Dedifferentiated amniotic fluid mesenchymal stem cell (primary cell): ENCODE measurements at regions not wholly inside any gene's neighbourhood (a gene's known extent, or its start where the extent isn't known, plus 50 kb on each side); places are given as distances from the start of the nearest gene placed in this dataset.

Experiments
- DNase-seq: peaks from one replicate; pipeline ENCODE4 v3.0.0-alpha.2; 2016; ENCODE audit errors: extremely low spot score

DNA sequence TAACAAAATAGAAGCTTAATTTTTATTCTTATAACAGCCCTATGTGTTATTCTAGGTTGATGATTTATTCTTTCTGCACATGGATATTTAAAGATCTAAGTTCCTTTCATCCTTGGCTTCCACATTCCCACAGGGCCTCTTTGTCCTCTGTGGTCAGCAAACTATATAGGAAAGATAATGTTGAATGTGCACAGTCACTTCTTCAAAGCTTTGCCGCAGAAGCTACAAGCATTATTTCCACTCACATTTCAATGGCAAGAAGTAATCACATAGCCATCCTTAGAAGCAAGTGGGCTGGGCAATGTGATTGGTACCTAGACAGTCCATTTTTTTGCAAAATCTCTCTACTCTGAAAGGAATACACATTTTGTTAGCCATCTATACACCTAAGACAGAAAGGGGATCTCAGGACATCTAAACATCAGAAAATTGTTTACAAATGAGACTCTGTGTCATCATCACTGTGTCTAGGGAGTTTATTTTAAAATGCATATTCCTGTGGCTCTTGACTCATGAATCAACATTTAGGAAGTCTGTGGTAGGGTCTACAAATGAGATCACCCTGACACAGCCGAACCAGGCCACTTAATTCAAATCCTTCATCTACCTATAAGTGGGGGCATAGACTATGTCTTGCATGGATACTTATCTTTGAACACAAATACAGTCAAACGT is 1060.5 kb downstream of the XPNPEP1 start:
- no peak for DNase-seq

DNA sequence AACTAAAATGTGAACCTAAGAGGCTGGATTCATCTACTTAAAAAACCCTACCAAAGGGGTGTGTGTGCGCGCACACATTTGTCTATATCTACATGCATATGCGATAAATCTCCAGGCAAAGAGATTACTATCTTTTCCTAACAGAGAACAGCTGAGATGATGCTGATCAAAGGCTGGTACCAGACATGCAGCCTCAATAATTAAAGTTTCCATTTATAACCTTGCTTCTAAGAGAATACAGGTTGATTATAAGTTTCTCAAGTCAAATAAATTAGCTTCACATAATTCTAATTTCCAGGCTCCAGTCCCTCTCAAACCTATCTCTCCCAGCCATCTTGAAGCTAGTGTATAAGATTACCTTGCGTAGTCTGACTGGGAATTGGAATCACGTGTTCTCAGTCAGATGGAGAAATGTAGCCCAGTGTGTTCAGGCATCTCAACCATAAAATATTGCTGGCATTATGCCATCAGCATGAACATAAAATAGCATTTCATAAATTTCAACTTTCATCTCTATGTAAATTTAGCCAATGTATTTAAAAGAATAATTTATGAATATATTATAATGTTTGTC is 1062.0 kb downstream of the XPNPEP1 start:
- DNase-seq: no peak

DNA sequence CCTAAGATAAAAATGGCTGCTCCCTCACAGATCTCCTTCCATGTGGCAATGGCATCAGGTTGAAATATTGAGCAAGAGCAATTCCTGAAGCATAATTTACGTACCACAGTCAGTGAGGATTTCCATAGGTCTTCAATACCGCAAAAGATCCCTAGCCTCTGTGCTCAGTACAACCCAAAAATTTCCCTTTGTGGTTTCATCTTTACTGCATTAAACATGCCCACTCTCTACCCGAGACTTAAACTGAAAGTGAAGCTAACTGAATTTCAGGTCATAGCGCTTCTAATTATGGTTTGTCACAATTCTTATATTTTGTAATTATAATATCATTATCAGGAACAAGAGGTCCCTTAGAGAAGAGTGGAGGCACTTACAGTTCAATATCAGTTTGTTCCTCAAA is 1071.1 kb downstream of the XPNPEP1 start:
- DNase-seq: no peak

DNA sequence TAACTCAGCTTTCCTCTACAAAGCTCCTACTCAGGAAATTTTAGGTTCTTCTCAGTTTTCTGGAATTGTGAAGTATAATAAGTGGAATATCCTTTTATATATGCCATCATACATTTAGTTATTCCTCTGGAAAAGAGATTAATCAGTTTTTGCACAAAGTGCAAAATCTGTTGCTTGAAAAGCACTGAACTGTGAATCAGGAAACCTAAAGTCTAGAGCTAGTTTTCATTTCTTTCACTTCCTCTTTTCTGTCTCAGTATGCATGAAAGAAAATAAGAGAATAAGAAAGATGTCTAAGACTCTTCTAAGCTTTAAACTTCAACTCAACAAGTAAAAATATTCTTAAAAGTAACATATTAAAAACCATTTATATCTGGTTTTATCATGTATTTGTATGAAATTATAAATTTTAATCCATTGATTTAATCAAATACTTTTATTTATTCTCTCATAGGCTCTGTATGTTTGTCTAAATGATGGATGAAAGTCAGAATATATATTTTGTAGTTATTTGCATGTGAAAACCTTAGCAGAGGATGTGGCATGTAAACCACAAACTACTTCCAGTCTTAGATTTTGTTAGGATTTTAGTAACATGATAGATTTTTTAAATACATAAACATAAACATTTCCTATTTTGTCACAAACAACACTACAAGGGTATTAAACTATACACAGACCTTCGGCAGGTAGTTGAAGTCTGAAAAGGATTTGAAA is 1073.0 kb downstream of the XPNPEP1 start:
- no peak for DNase-seq

DNA sequence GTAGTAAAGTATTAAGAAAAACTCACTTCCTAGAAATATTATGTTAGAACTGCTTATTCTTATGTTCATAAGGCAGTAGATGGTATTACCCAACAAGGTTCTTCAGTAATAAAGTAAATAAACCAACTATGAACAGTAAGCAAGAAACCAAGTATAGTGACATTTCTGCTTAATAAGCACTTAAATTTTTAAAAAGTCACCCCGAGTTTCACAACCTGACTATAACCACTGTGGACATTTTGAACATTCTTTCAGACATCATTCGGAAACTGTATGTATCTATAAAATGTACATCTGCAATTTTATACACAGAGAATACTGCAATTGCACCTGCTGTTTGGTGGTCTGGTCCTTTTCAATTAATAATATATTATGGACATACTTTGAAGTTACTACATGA is 1073.6 kb downstream of the XPNPEP1 start:
- DNase-seq: no peak

DNA sequence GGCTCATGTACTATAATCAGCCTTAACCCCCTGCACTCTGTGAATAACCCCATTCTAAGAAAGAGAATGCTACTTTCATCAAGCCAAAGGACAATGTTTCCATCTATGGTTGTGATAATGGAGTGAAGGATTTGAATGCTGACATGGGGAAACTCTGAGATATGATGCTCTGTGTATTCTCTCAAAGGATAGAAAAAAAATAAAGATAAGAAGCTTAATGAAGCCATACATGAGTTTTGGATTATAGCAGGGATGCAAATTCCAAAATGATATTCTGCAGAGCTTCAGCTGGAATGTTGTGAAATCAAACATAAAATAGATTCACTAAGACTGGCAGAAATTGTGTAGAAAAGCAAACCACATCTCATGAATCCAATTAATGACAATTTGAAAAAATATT is 1074.1 kb downstream of the XPNPEP1 start:
- DNase-seq: no peak

DNA sequence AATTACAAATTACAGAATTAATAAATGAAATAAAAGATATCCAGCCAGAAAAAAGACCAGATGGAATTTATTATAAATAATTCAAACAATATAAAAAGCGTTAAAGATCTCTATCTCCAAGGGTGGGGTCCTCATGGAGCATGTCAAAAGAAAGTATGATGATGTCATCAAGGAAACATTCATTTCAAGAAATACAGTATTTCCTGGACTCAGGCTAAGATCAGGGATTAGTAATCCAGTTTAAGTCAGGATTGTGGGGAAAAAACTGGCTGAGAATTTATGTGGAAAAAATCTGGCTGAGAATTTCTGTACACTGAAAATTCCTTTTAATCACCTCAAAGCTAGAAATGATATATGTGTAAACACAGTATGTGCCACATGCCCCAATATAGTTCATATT is 1075.3 kb downstream of the XPNPEP1 start:
- no peak for DNase-seq

DNA sequence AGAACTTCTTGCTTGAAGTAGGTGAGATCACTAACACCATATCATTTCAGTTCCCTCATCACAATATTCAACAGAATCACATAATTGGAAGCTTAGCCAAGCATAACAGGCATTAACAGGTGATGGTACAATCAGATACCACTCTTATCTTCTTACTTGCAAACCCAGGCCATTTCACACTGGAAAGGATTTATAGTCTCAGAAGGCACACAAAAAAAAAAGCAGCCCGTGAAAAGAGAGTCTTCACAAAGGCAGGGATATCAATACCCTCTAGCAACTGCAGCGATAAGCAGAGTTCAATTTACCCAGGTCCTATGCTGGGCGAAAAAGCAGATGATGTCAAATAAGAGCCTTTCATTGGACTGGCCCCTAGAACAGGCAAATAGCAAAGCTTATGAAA is 1082.4 kb downstream of the XPNPEP1 start:
- DNase-seq: no peak

DNA sequence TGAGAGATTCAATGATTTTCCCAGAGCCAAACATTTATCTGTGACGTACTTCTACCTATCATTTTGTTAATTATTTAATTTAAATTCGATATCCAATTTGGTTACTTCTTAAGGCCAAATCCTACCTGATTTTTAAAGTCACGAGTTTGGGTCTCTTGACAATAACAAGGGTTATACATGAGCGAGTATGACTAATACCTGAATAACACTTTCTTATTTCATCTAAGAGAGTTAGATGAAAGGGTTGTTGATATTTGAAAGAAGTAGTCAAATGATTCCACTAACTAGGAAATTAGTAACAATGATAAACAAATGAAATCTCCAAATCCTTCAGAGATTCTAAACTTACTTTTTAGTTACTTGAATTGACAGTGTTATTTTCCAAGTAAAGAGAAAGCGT is 1086.9 kb downstream of the XPNPEP1 start:
- DNase-seq: no peak

DNA sequence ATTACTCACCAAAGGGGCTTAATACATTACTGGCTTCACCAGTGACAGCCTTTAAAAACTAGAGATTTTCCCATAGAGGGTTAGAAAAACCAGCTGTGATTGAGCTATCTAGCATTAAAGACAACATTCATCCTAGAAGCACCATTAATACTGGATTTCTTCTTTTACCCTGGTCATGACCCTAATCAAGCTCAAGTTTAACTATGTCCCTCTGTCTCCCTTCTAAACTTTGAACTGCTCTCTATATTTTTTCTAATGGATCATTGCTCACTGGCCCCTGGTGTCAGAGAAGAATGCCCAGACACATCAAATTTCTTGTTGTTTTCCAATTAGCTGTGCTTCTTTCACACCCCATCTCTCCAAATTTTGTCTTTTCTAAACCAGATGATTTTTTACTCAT is 1101.3 kb downstream of the XPNPEP1 start:
- DNase-seq: no peak

DNA sequence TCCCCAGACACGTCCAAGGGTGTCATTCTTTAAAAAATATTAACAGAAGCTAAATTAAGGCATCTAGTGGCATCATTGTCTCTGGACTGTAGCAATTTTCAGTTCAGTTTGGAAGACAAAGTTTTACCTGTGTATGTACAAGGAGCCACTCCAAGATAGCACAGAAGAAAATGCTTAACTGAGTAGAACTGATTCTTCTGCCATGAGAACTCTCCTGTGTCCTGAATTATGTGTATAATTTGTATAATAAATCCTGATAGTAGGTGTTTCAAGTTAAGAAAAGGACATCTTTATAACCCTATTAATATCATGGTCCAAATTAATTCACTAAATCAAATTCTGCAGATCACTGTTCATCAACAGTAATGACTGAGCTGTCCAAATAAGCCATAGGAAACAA is 1104.0 kb downstream of the XPNPEP1 start:
- DNase-seq: no peak

DNA sequence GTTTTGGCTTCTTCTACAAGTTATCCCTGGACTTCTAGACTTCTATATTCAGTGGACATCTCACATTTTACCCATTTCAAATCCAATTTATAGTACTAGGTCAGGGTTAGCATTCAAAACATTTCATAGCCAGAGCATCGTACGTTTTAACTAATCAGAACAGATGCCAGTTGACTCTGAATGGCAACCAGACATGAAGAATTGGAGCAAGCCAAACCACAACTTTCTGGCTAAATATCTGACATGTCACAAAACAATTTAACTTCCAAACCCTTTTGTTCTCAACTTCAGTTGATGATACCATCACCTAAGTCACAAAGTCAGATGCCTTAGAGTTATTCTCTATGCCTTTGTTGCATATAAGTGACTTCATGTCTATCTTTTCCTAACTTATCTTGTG is 1105.7 kb downstream of the XPNPEP1 start:
- DNase-seq: no peak

DNA sequence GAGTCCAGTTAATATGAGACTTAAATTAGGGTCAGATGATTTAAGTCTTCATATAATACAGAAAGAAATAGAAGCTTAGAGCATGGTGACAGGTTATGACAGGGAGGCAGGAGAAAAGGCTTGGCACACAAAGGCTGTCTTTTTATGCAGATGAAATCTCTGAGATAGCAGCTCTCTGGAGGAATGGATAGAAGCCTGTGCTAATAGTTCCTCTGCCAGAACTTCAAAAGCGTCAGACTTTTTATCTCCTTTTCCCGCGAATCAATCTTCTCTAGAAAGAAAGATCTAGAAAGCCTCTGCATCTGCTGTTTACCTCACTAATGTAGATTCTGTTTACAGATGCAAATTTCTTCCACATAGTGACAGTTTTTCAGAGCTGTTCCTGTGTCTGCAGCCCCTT is 1106.2 kb downstream of the XPNPEP1 start:
- DNase-seq: no peak

DNA sequence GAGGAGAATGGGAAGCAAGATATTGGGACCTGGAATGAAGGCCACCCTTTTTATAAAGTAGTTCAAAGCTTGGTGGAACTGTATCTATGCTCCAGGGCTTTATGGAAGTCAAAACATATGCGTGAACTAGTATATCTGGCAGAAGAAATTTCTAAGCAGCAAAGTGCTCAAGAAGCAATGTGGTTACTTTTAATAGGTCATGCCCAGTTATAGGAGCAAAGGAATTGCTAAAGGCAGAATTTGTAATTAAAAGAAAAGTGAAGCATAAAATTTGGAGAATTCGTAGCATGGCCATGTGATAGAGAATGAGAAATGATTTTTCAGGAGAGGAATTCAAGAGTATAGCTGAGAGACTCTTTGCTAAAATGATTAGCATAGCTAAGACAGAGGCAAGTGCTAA is 1110.4 kb downstream of the XPNPEP1 start:
- no peak for DNase-seq

DNA sequence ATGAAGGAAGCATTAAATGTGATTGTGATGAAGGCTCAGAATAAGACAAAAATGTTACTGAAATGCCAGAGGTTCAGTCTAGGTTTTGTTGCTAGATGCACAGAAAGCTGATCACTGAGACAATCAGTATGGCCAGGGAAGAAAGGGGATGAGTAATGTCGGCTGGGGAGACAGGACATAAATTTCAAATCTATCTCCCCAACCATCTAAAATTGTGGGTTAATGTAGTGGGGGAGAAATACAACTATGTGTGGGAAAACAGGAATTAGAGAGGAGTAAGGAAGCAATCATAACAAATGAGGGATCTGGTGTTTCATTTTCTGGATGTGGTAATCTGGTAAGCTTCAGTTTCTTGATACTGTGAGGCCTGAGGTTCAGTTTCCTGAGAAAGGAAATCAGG is 1111.0 kb downstream of the XPNPEP1 start:
- DNase-seq: no peak

DNA sequence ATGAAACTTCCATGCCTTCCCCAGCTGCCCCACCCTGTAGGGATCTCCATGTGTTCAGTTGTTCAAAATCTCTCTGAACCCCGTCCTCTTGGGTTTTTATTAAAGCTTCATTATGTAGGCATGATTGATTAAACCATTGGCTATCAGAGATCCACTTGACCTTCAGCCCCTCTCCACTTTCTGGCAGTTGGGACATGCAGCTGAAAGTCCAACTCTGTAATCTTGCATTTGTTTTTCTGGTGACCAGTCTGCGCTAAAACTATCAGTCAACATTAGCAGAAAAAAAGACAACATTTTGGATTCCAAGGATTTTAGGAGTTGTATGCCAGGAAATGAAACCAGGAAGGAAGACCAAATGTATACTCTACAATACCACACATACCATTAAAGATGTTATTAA is 1115.1 kb downstream of the XPNPEP1 start:
- DNase-seq: no peak

DNA sequence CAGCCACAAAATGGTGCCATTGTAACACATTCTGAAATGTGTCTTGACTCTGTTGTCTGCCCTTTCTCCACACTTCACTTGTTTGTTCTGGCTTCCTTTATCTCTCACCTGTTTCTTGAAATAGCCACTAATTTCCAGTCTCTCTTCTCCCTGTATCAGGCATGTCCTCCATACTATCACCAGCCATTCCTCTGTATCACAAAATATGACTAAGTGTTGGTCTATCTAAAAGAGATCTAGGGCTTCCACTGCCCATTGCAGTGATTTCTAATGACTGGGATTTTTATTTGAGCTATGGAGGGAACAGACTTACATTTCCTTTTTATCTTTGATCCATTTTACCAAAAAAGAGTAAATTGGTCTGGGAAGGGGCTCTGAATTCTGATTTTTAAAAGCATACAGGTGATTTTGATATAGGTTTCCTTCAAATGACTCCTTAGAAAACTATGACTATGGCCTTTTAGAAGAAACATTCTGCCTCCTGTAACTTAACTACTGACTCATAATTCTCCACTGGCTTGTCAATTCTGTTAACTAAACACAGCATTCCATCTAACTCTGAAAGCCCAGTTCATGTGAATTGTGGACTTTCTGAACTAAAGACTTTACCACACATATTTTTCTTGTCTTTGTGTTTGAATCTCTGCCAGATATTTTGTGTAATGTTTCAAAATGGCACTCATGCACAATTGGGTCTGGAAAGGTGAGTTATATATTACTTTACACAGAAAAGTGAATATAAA is 1121.4 kb downstream of the XPNPEP1 start:
- DNase-seq: peak; percentile 38

DNA sequence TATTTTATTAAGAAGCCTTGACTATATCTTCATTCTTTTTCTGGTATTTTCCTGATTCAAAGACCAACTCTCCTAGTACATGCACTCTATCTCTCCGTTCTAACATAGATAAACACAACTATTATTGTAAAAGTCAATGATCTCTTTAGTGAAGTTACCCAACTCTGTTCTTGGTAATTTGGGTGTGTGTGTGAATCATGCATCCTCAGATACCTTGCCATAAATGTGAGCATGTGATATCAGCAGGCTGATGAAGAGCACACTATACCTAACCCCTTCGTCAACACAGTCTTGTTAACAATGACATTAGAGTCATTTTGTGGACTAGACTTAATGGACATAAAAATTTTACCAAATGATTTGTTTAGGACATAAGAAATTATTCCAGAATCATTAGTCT is 1122.1 kb downstream of the XPNPEP1 start:
- no peak for DNase-seq

DNA sequence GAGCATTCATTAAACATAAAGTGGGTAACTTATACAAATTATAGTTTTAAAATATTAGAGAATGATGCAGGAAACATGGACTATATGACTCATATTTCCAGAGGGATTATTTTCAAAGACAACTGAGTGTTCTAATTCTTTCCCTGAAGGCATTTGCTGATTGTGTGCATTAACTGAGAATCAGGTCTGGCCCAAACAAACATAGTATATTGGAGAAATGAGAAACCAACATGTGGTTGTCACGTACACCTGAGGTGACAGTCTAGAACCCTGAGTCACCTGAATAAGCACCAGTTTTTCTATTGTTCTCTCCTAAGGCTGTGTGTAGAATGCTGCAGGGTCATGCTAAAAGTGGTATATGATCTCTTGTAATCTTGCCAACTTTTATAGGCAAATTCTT is 1125.7 kb downstream of the XPNPEP1 start:
- no peak for DNase-seq

DNA sequence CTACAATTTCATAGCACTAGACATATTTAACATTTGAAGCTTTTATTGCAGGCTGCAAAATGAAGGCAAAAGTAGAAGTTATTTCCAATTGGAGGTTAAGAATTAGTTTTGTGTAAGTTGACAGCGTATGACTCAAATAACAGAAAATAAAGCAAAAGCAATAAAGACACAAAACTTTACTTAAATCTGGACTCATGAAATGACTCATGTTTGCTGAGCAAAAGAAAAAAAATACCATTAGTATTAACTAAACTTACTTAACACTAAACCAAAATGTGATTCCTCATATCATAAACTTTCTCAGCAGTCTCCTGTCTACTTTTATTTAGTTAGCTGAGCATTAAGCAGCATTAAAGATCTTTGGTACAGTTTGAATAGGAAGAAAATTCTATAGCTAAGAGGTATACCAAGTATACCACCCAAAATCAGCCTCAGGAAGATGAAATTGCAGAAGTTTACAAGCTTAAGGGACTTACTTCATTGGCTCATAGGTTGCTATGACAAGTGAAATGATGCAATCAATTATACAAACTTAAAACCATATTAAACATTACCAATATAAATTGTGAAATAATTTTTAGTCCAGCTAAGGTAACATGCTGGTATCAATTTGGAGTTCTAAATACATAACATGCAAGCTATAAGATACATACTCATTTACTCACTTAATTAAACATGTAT is 1131.4 kb downstream of the XPNPEP1 start:
- no peak for DNase-seq

DNA sequence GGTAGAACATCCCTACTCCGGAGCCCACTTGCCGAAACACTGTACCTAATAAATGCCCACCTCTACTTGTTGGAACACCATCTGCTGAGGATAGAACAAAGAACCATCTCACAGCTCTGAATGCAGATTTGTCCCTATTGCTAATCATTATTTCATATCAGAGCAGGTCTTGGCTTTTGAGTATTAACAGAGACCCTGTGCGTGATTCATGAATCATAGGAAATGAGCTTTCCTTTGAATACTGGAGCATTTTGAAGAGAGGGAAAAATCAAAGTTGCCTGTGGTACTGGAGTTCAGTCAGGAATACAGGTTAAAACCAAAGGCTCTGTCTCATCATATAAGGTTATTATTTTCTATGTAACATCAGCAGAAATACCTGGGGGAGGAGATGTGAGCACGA is 1132.3 kb downstream of the XPNPEP1 start:
- no peak for DNase-seq

DNA sequence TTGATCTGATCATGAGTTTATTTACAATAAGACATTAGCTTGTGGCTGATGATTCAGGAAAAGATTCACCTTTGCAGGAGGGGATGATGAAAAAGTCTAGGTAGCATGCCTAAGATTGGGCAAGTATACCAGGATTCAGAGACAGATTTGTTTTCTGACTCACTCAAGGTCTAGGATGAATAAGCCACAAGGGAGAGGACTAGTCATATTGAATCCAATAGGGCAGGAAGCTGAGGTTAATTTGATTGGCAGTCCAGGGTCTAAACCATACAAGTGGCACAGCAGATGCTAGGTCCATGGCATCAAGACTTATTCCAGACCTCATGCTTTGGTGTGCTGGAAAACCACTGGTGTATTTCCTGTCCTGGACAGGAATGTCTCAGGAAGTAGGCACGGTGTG is 1133.4 kb downstream of the XPNPEP1 start:
- no peak for DNase-seq
